Erythroblast (primary cell): ENCODE measurements at regions not wholly inside any gene's neighbourhood (a gene's known extent, or its start where the extent isn't known, plus 50 kb on each side); places are given as distances from the start of the nearest gene placed in this dataset.

Experiments used
- GATA1 ChIP-seq: IDR thresholded peaks from 2 replicates; pipeline ENCODE4 v1.6.1; 2011; ENCODE audit warnings: low read depth, mild to moderate bottlenecking, control low read depth, low read length, moderate library complexity
- POLR2A ChIP-seq: IDR thresholded peaks from 2 replicates; pipeline ENCODE4 v1.6.1; 2011; ENCODE audit warnings: mild to moderate bottlenecking, low read length

DNA sequence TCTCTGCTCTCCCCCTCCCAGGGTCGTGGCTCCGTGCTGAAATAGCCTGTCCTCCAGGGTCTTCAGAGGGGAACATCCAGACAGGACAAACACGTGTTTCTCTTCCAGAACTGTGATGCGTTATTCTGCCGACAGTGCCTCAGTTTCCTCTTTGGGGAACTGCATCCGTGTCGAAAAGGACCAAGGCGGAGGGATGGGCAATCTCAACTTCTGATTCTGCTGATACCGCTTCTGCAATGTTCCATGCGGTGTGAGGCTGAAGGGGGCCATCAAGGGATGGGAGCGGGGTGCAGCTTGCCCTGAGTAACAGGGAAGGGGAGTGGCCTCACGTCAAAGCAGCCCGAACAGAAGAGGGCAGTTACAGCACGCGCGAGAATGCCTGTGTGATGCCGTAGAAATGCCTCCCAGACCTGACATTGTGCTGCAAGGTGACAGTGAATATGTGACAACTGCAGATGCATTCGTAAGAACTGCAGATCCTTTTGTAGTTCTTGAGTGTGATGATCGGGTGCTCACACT is 275.7 kb downstream of the SHQ1 start:
- no peak for TF ChIP-seq POLR2A
- TF ChIP-seq GATA1 = no peak
